GM12873 (cell line): ENCODE measurements at regions not wholly inside any gene's neighbourhood (a gene's known extent, or its start where the extent isn't known, plus 50 kb on each side); places are given as distances from the start of the nearest gene placed in this dataset.

Source experiments
- CTCF ChIP-seq: IDR thresholded peaks from 2 replicates; pipeline ENCODE4 v1.5.1; 2012; ENCODE audit warnings: low read depth, mild to moderate bottlenecking, moderate library complexity, low read length, control low read depth; ENCODE audit not compliant: insufficient read depth; ENCODE audit errors: missing control alignments

GRCh38 chr9:29969408-29969807, 2396.1 kb upstream of the C9orf72 start:
- TF ChIP-seq CTCF, result no peak

GRCh38 chr9:29969856-29970647, 2396.8 kb upstream of the C9orf72 start:
- TF ChIP-seq CTCF, result no peak

GRCh38 chr9:29974197-29974596, 2400.9 kb upstream of the C9orf72 start:
- no peak for TF ChIP-seq CTCF

- TF ChIP-seq CTCF, result no peak
Observed at GRCh38 chr9:29976981-29977380, 2403.7 kb upstream of the C9orf72 start.

- no peak for TF ChIP-seq CTCF
Observed at GRCh38 chr9:29981013-29981412, 2403.4 kb upstream of the ACO1 start.

GRCh38 chr9:29999645-30000044, 2384.8 kb upstream of the ACO1 start:
- no peak for TF ChIP-seq CTCF

- TF ChIP-seq CTCF, result no peak
Observed at GRCh38 chr9:30010691-30011090, 2373.8 kb upstream of the ACO1 start.
